AG09309 (cell line): ENCODE measurements at regions not wholly inside any gene's neighbourhood (a gene's known extent, or its start where the extent isn't known, plus 50 kb on each side); places are given as distances from the start of the nearest gene placed in this dataset.

Experiments
- DNase-seq: peaks from one replicate; pipeline ENCODE4 v3.0.0-alpha.2; 2010; ENCODE audit warnings: low read depth
- H3K4me3 ChIP-seq: 2 replicates; pipeline ENCODE4 v1.5.1; 2011; ENCODE audit warnings: mild to moderate bottlenecking, low read depth, low read length, moderate library complexity; ENCODE audit not compliant: control insufficient read depth
- CTCF ChIP-seq: IDR thresholded peaks from 2 replicates; pipeline ENCODE4 v1.5.1; 2011; ENCODE audit warnings: mild to moderate bottlenecking, low read depth, low read length, inconsistent platforms; ENCODE audit not compliant: insufficient read depth, control insufficient read depth; ENCODE audit errors: missing control alignments

GRCh38 chr4:8731364-8731763 lies 138.8 kb downstream of the CPZ start:
- H3K4me3 ChIP-seq, result no peak overlapping the region
- no peak for DNase-seq
- no peak for TF ChIP-seq CTCF

GRCh38 chr4:8730681-8731080 lies 138.1 kb downstream of the CPZ start:
- no peak overlapping the region for H3K4me3 ChIP-seq
- no peak for DNase-seq
- TF ChIP-seq CTCF, result no peak

GRCh38 chr4:8730159-8730558 lies 137.6 kb downstream of the CPZ start:
- no peak for TF ChIP-seq CTCF
- no peak overlapping the region for H3K4me3 ChIP-seq
- DNase-seq, result no peak

- no peak for TF ChIP-seq CTCF
These were observed 137.0 kb downstream of the CPZ start for GRCh38 chr4:8729408-8730149.

GRCh38 chr4:8728536-8729407 lies 136.2 kb downstream of the CPZ start:
- no peak for DNase-seq
- TF ChIP-seq CTCF, result no peak
- H3K4me3 ChIP-seq, result no peak overlapping the region

More at GRCh38 chr4:8729408-8730149, 137.0 kb downstream of the CPZ start:
- no peak for DNase-seq
- H3K4me3 ChIP-seq, result no peak overlapping the region

GRCh38 chr4:8727546-8728510 lies 135.3 kb downstream of the CPZ start:
- no peak for DNase-seq
- no peak overlapping the region for H3K4me3 ChIP-seq
- no peak for TF ChIP-seq CTCF
